ENCODE measurements at regions not wholly inside any gene's neighbourhood (a gene's known extent, or its start where the extent isn't known, plus 50 kb on each side); places are given as distances from the start of the nearest gene placed in this dataset.

GRCh38 chr6:15990179-15990578 lies 138.7 kb upstream of the MYLIP start:
- TF ChIP-seq CTCF (IDR thresholded peaks at IDR 0.05; ENCODE audit: insufficient read depth, low read length): no peak
- TF ChIP-seq SPI1 (IDR thresholded peaks at IDR 0.05; ENCODE audit: borderline replicate concordance, low read depth): no peak
- no peak for TF ChIP-seq POLR2AphosphoS5 (IDR thresholded peaks at IDR 0.05; ENCODE audit: low read depth)
- no peak for TF ChIP-seq REST (IDR thresholded peaks at IDR 0.05; ENCODE audit: insufficient replicate concordance, low read depth)

All from HL-60 (cell line).